ENCODE measurements at regions not wholly inside any gene's neighbourhood (a gene's known extent, or its start where the extent isn't known, plus 50 kb on each side); places are given as distances from the start of the nearest gene placed in this dataset.
"Not testable (repeated sequence)": the region's sequence is repeated elsewhere in the genome, so short reads cannot be mapped to it uniquely, and the experiment has no call there.

DNA sequence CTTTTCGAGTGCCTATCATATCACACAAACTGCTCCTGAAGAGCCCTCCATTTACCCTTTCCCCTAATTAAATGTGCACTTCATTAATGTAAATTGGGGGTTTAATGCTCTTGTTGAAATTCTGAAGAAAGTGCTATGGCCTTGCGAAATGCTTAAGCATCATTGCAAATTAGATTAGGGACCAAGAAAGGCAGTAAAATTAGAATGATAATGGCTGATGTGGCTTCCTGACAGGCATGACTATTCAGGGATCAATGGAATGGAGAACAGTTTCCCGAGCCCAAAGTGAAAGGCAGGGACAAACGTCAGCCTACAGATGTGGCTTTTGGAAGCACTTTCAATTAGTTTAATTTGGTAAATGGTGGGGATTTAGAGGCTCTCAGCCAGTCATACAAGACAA lies 120.1 kb downstream of the NKX6-1 start:
- no peak for DNase-seq

- no peak for DNase-seq
These were observed 120.7 kb downstream of the NKX6-1 start for GRCh38 chr4:84378356-84378755.

- no peak for DNase-seq
These were observed 132.2 kb downstream of the NKX6-1 start for GRCh38 chr4:84366907-84367306.

DNA sequence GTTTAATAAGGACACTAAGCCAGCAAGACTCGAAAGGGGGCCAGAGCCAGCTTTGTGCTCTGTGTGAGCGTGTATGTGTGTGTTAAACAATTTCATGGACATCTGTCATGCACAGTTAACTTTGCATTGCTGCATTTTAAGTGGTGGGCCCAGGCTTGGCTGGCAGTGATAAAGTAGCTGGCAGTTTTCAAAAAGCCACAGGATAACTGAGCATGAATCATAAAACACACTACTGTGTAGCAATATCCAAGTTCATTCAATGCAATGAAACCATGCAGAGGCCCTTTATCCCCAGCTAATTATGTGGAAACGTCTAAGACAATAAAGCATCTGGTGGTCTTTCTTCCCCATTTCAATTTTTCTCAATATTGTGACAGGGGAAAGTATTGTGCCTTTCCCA lies 132.9 kb downstream of the NKX6-1 start:
- no peak for DNase-seq

DNA sequence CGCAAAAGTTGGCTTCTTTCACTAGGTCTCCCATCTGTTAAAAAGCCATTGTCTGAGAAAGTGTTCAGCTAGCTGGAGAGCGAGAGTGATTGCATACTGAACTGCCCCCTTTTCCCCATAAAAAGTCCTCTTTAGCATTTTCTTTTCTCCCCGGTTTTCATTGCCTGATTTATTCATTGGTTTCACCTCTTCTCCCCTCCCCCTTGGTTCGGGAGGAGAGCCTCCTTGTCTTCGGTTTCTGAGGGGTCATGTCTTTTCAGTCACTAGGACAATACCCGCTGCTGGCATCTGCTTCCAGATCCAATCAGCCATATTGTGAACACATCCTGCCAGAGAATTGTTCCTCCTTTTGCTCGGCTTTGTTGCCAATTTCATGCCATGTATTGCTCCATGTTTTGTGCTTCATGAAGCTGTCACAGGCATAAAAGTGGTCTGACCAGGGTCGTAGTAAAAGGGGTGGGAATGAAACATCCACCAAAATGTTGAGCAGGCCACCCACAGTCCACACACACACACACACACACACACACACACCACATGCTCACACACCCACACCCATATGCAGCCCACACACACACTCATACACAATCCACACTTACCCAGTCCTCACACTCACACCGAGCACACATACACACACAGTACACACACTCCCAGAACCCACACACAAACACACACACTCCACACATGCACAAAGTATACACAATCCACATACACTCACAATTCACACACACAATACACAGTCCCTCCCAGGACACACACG lies 136.0 kb downstream of the NKX6-1 start:
- no peak for DNase-seq

GRCh38 chr4:84342161-84342560 lies 156.9 kb downstream of the NKX6-1 start:
- DNase-seq = no peak

GRCh38 chr4:84341559-84341958 lies 157.5 kb downstream of the NKX6-1 start:
- no peak for DNase-seq

DNA sequence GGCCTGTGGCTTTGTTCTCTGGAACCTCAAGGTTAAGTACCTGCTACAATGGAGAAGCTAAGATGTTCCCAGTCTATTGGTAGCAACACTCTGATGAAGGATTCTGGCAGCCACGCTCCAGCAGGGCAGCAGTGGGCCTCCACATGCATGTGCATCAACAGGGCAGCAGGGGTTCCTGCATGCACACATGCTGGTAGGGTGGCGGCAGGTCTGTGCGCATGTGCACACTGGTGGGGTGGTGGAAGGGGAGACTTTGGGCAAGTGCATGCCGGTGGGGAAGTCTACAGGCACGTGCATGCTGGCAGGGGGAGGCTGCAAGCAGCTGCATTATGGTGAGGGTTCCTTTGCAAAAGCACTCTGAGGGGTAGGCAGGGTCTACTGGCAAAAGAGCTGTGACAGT lies 160.7 kb downstream of the NKX6-1 start:
- no peak for DNase-seq

GRCh38 chr4:84336964-84337705 lies 162.0 kb downstream of the NKX6-1 start:
- no peak for DNase-seq

- no peak for DNase-seq
These were observed 171.6 kb downstream of the NKX6-1 start for GRCh38 chr4:84327526-84327925.

- DNase-seq = no peak
These were observed 173.5 kb downstream of the NKX6-1 start for GRCh38 chr4:84325625-84326024.

DNA sequence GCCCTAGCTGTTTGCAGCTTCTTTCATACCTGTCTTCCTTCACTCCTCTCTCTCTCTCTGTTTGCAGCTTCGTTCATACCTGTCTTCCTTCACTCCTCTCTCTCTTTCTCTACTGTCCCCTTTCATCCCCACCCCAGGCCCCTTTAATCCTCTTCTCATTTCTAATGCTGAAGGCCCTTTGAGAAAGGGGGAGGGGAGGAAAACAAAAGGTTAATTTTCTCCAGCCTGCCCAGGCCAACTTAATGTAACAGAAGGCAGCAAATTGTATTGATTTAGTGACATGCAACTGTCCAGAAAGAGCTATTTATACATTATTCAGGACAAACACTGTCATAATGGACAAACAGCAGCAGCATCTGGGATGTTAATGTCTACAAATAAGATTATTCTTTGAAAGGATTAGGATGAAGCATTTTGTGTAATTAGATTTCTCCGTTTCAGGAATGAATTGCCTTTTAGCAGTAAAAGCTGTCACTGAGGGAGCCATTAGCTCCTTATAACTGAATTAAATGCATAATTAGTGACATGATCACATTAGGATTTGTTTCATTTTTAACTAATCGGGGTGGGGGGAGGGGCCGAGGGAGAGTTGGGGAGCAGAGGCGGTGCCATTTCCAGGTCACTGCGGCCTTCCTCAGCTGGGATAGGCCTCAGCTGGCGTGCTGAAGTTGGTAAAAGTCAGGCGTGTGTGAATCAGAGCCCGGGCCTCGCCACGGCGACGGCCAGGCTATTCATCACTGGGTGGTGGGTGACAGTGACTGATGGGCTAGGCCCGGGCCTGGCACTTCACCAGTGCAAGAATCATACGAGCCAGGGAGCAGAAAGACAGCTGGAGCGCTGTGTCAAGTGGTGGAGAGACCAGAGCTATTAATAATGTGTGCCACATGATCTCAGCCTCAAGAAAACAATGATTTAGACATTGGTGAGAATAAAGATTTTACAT lies 174.5 kb downstream of the NKX6-1 start:
- DNase-seq = no peak

GRCh38 chr4:84319124-84319523 lies 180.0 kb downstream of the NKX6-1 start:
- DNase-seq = no peak

GRCh38 chr4:84317513-84317912 lies 181.6 kb downstream of the NKX6-1 start:
- peak; percentile 2 for DNase-seq

DNA sequence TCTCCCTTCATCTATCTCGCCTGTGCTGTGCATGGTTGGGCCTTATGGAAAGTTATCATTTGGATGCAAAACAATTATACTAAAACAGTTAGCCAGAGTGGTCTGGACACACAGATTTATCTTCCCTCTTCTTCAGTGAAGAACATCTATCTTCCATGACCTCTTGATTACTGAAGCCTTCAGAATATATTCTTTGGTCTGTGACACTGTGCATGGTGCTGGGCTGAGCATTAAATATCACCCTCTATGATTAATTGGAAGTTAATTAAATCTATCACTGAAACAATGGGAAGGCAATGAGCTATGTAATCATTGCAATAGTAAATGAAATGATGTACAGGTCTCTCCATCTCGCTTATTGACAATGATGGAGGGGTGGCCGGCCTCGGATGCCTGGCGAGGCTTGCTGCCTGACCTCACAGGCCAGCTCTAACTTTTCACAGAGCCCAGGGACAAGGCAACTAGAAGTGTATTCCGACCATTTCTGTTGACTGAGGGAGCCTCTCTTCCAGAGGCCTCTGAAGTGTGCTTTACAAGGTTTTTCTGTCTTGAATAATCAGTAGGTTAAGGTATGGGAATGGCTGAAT lies 186.6 kb downstream of the NKX6-1 start:
- no peak for DNase-seq

GRCh38 chr4:84309191-84309590 lies 189.9 kb downstream of the NKX6-1 start:
- no peak for DNase-seq

- not testable (repeated sequence) for DNase-seq
These were observed 200.3 kb downstream of the NKX6-1 start for GRCh38 chr4:84298719-84299254.

GRCh38 chr4:84298023-84298718 lies 200.9 kb downstream of the NKX6-1 start:
- DNase-seq = no peak

GRCh38 chr4:84291969-84292368 lies 207.1 kb downstream of the NKX6-1 start:
- no peak for DNase-seq

- DNase-seq = no peak
These were observed 213.0 kb downstream of the NKX6-1 start for GRCh38 chr4:84286048-84286447.

DNA sequence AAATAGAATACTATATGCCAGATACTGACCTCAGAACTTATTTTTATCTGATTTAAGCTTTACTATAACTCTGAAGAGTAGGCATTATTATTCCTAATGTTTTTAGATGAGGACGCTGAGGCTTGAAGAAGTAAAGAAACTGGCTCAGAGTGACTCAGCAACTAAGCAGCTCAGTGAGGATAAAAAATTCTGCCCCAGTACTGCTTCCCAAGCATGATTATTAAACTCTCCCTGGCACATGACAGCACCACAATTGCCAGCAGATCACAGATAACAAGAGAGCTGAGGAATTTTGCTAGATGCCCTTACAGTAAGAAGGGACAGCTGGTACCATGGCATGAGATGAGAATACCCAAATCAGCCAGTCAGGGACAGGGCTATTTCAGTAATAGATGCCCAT lies 219.4 kb downstream of the NKX6-1 start:
- DNase-seq = no peak

DNA sequence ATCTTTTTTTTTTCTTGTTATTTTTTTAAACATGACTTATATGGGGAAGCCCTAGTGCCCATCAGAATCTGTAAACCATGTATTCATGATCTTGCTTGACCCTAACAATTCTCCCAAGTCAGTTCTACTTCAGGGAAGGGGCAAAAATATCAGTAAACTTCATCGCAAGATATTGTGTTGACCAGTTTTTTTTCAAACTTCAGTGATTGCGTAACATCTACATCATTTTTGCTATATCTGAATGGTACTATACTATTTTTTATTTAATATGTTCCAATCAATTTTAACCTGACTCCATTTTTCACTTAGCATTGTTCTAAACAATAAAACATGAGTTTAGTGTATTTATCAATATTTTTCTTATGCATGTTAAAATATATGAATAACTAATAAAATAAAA lies 221.2 kb downstream of the NKX6-1 start:
- DNase-seq = no peak
